Lower leg skin (tissue), 4 donors: ENCODE measurements at regions not wholly inside any gene's neighbourhood (a gene's known extent, or its start where the extent isn't known, plus 50 kb on each side); places are given as distances from the start of the nearest gene placed in this dataset.

Source experiments
- DNase-seq, 2 donors: peaks; one replicate each; pipeline ENCODE4 v3.0.0-alpha.2; 2019; ENCODE audit warnings: low spot score in 2 of 2
- H3K4me3 ChIP-seq: fragments of 200-600 bp; sonication (generic); 2 replicates; pipeline ENCODE4 v1.5.1; 2017; ENCODE audit warnings: mild to moderate bottlenecking, low read depth; ENCODE audit not compliant: poor library complexity, severe bottlenecking
- POLR2A ChIP-seq, 2 donors: fragments of 450-650 bp; IDR thresholded peaks; one replicate each; pipeline ENCODE4 v1.6.1; 2016 to 2017; ENCODE audit warnings: antibody characterized with exemption in 2 of 2, mild to moderate bottlenecking in 1 of 2, moderate library complexity in 1 of 2
- WGBS, 2 donors: methylation state at CpG; one replicate each; pipeline ENCODE4 v1.1.5; 2018; 5-methylcytosine and 5-hydroxymethylcytosine counted together
- intact Hi-C: fragments of 100-400 bp; cut with DNase I; formaldehyde crosslinking; loops from one replicate; pipeline ENCODE4 v1.15.0; 2023; ENCODE audit warnings: low total_unique reads
- TF ChIP-seq, protein P1 (sequence below), 3 donors: fragments of 450-650 bp; IDR thresholded peaks; one replicate each; pipeline ENCODE4 v1.5.1; 2016; ENCODE audit warnings: antibody characterized with exemption in 3 of 3, mild to moderate bottlenecking in 3 of 3, moderate library complexity in 2 of 3

DNA sequence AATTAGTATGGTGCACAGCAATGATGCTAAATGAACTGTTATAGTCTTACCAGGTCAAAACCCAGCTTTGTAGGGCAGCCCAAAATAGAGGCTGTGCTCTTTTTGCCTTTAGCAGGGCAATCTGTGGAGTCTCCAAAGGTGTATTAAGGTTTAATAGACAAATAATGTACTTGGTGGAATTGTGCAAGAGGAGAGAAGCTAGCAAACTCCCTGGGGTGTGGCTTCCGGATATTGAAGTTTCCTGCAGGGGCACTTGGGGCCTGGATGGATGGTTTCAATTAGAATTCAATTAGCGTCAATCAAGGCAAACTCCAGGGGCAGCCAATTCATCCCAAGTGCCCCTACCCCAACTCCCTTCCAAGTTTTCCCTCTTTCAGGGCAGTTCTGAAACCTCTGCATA is 285.8 kb downstream of the UTP18 start:
- TF ChIP-seq POLR2A (IDR thresholded peaks at IDR 0.05): no peak
- TF ChIP-seq, protein P1, sequence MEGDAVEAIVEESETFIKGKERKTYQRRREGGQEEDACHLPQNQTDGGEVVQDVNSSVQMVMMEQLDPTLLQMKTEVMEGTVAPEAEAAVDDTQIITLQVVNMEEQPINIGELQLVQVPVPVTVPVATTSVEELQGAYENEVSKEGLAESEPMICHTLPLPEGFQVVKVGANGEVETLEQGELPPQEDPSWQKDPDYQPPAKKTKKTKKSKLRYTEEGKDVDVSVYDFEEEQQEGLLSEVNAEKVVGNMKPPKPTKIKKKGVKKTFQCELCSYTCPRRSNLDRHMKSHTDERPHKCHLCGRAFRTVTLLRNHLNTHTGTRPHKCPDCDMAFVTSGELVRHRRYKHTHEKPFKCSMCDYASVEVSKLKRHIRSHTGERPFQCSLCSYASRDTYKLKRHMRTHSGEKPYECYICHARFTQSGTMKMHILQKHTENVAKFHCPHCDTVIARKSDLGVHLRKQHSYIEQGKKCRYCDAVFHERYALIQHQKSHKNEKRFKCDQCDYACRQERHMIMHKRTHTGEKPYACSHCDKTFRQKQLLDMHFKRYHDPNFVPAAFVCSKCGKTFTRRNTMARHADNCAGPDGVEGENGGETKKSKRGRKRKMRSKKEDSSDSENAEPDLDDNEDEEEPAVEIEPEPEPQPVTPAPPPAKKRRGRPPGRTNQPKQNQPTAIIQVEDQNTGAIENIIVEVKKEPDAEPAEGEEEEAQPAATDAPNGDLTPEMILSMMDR (IDR thresholded peaks at IDR 0.05): no peak
- no peak for DNase-seq
- intact Hi-C loops: no loop called here
- 36 to 68% methylated on average over 2 of the region's 2 CpGs for WGBS, 2 donors
- H3K4me3 ChIP-seq: no peak overlapping the region

DNA sequence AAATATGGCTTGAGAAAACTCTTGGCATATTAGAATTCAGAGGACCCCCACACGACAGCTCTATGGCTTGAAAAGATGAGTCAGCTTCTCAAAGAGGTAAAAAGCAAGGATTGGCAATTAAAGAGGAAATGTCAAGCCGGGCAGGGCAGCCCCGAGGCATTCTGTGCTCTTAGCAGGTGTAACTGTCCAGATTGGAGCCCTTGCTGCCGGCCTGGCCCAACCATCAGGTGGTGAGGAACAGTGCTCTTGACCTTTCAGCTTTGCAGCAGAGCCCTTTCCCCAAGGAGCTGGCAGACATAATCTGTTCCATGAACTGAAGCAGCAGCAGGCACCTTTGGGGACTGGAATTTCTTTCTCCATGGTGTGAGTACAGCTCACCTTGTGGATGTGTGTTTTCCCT is 287.8 kb downstream of the UTP18 start:
- TF ChIP-seq POLR2A (IDR thresholded peaks at IDR 0.05): no peak
- TF ChIP-seq, protein P1 (IDR thresholded peaks at IDR 0.05): no peak
- intact Hi-C loops: no loop called here
- no peak for DNase-seq
- H3K4me3 ChIP-seq: no peak overlapping the region
- WGBS, 2 donors: 34 to 58% methylated on average over 4 of the region's 4 CpGs

DNA sequence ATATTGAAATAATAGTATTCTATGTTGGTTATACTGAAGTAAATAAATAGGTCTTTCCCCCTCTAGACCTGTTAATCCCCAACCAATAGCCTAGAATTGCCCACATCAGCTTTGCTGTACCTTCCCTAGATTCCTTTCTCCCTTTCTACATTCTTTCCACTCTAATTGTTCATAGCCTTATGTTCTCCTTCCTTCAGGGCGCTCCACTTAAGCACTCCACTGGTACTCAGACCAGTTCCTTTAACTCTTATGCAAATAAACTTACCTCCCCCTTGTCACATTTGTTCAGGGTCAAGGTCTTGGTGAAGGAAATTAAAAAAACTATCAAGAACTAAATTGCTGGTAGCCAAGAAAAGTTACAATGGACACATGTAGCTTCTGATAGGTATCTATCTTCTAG is 294.8 kb downstream of the UTP18 start:
- no peak for DNase-seq
- intact Hi-C loops: no loop called here
- WGBS, 2 donors: 87 to 91% methylated on average over 1 of the region's 1 CpG
- TF ChIP-seq POLR2A (IDR thresholded peaks at IDR 0.05): no peak
- TF ChIP-seq, protein P1 (IDR thresholded peaks at IDR 0.05): no peak
- H3K4me3 ChIP-seq: no peak overlapping the region

DNA sequence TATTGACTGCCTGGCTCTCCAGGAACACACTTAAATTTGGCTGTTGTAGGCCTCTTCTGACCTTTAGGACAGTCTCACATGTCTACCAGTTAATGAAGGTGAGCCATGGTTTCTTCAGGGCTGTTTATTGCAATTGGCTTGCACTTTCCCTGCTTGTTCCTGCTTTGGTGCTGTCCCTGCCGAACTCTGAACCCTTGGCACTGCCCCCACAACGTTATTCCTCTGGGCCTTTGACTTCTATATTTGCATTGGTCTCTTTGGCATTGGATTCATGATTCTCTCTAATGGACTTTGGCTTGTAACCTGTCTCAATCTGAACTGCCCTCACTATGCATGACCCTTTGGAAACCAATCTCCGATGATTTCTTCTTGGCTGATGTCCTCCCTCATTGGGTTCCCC is 299.4 kb downstream of the UTP18 start:
- WGBS, 2 donors: 66 to 72% methylated on average over 3 of the region's 3 CpGs
- no peak overlapping the region for H3K4me3 ChIP-seq
- no peak for DNase-seq
- TF ChIP-seq POLR2A (IDR thresholded peaks at IDR 0.05): no peak
- TF ChIP-seq, protein P1 (IDR thresholded peaks at IDR 0.05): no peak
- intact Hi-C loops: no loop called here

DNA sequence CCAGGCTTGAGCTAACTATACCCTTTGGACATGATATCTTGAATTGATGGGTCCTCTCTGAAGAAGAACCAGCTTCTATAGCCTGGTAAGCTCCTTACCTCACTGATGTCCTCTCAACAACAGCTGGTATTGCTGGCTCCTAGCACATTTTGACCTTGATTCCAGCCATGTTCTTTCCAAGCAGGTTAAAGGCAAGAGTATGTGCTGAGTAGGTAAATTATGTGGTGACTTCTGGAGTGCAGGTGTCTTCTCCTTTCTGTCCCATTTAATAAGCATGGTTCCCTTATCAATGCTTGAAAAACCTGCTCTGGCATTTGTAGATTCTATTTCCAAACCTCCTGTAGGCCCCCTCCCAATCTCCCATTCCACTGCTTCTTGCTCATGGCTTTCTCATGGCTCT is 300.1 kb downstream of the UTP18 start:
- TF ChIP-seq, protein P1 (IDR thresholded peaks at IDR 0.05): no peak
- TF ChIP-seq POLR2A (IDR thresholded peaks at IDR 0.05): no peak
- intact Hi-C loops: no loop called here
- DNase-seq: no peak
- H3K4me3 ChIP-seq: no peak overlapping the region

DNA sequence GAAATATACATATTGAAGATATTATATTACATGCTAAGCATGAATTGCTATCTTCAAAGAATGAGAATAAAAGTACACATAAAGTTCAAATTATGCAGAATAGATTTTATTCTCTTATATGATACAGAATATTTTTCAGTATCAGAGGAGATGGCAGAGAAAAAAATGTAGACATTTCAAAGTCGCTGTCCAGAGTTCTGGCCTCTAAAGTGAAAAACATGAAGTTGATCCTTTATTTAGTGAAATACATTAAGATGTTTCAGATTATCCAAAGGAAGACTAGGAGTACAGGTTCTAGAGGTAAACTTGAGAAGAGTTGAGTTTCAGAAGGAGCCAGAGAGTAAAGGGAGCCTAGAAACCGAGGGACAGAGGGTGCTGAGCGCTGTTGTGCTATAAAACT is 303.6 kb downstream of the UTP18 start:
- intact Hi-C loops: no loop called here
- TF ChIP-seq, protein P1 (IDR thresholded peaks at IDR 0.05): no peak
- TF ChIP-seq POLR2A (IDR thresholded peaks at IDR 0.05): no peak
- DNase-seq: no peak
- no peak overlapping the region for H3K4me3 ChIP-seq
- WGBS, 2 donors: 72 to 85% methylated on average over 3 of the region's 3 CpGs
